Astrocyte (in vitro differentiated cells and primary cell): ENCODE measurements at regions not wholly inside any gene's neighbourhood (a gene's known extent, or its start where the extent isn't known, plus 50 kb on each side); places are given as distances from the start of the nearest gene placed in this dataset.
"Not testable (repeated sequence)": the region's sequence is repeated elsewhere in the genome, so short reads cannot be mapped to it uniquely, and the experiment has no call there.

Experiments
- DNase-seq: peaks from one replicate; pipeline ENCODE4 v3.0.0-alpha.2; 2010; ENCODE audit warnings: low read depth
- FAIRE-seq: peaks from 2 replicates; lab custom pipeline; 2011; peaks lifted over from hg19 to GRCh38; lab: Jason Lieb, UNC
- H2AFZ ChIP-seq: 2 replicates; pipeline ENCODE4 v1.6.0; 2012; ENCODE audit warnings: low read depth, low read length, inconsistent platforms
- H3K27ac ChIP-seq: 2 replicates; pipeline ENCODE4 v1.5.1; 2011; ENCODE audit warnings: low read depth, low read length, inconsistent platforms
- H3K27me3 ChIP-seq: 2 replicates; pipeline ENCODE4 v1.6.0; 2011; ENCODE audit warnings: low read length, inconsistent platforms; ENCODE audit not compliant: insufficient read depth
- H3K36me3 ChIP-seq: 2 replicates; pipeline ENCODE4 v1.5.1; 2011; ENCODE audit warnings: low read length, inconsistent platforms; ENCODE audit not compliant: insufficient read depth
- H3K4me1 ChIP-seq: 2 replicates; pipeline ENCODE4 v1.5.1; 2011; ENCODE audit warnings: low read length, inconsistent platforms; ENCODE audit not compliant: insufficient read depth
- H3K4me2 ChIP-seq: 2 replicates; pipeline ENCODE4 v1.6.0; 2012; ENCODE audit warnings: low read length, inconsistent platforms
- H3K4me3 ChIP-seq: 2 replicates; pipeline ENCODE4 v1.5.1; 2011; ENCODE audit warnings: low read depth, mild to moderate bottlenecking, low read length, inconsistent platforms; ENCODE audit not compliant: insufficient read depth
- H3K79me2 ChIP-seq: 2 replicates; pipeline ENCODE4 v1.6.0; 2012; ENCODE audit warnings: mild to moderate bottlenecking, low read length, inconsistent platforms; ENCODE audit not compliant: insufficient read depth
- H3K9ac ChIP-seq: 2 replicates; pipeline ENCODE4 v1.6.0; 2012; ENCODE audit warnings: mild to moderate bottlenecking, low read length, inconsistent platforms
- H3K9me3 ChIP-seq: 2 replicates; pipeline ENCODE4 v1.5.1; 2012; ENCODE audit warnings: low read depth, mild to moderate bottlenecking, low read length, inconsistent platforms; ENCODE audit not compliant: insufficient read depth
- H4K20me1 ChIP-seq: 2 replicates; pipeline ENCODE4 v1.6.0; 2012; ENCODE audit warnings: low read length, inconsistent platforms; ENCODE audit not compliant: insufficient read depth
- H3K27ac Mint-ChIP-seq: one replicate; pipeline ENCODE4 v1.8.0; 2021; ENCODE audit warnings: mild to moderate bottlenecking, mixed read lengths; ENCODE audit not compliant: unreplicated experiment
- H3K27me3 Mint-ChIP-seq: one replicate; pipeline ENCODE4 v1.8.0; 2021; ENCODE audit warnings: low read depth, mixed read lengths; ENCODE audit not compliant: unreplicated experiment
- H3K36me3 Mint-ChIP-seq: one replicate; pipeline ENCODE4 v1.8.0; 2021; ENCODE audit warnings: low read depth, mixed read lengths; ENCODE audit not compliant: unreplicated experiment
- H3K4me1 Mint-ChIP-seq: one replicate; pipeline ENCODE4 v1.8.0; 2021; ENCODE audit warnings: low read depth, mixed read lengths; ENCODE audit not compliant: unreplicated experiment
- H3K4me3 Mint-ChIP-seq: one replicate; pipeline ENCODE4 v1.8.0; 2021; ENCODE audit warnings: mild to moderate bottlenecking, moderate library complexity, mixed read lengths; ENCODE audit not compliant: unreplicated experiment
- H3K9me3 Mint-ChIP-seq: one replicate; pipeline ENCODE4 v1.8.0; 2021; ENCODE audit warnings: mild to moderate bottlenecking, mixed read lengths; ENCODE audit not compliant: unreplicated experiment
- CTCF ChIP-seq: IDR thresholded peaks from 2 replicates; pipeline ENCODE4 v1.5.1; 2011; ENCODE audit warnings: low read depth, mild to moderate bottlenecking, inconsistent platforms, low read length, moderate library complexity; ENCODE audit not compliant: insufficient read depth
- EZH2 ChIP-seq: IDR thresholded peaks from 2 replicates; pipeline ENCODE4 v1.6.1; 2012; ENCODE audit warnings: mild to moderate bottlenecking, low read length, inconsistent platforms; ENCODE audit not compliant: insufficient read depth

GRCh38 chr3:197450810-197451209 lies 105.0 kb downstream of the BDH1 start:
- Mint-ChIP-seq H3K4me1 (peaks cover 3% of the 10 kb centered on the region), H3K36me3 (no peaks in the 10 kb centered on the region), H3K27me3 (peaks cover 25% of the 10 kb centered on the region), H3K27ac (no peak overlapping the region), H3K4me3 (no peak overlapping the region), H3K9me3 (no peaks in the 10 kb centered on the region)
- DNase-seq (no peak), FAIRE-seq (no peak)
- no peaks in the 10 kb centered on the region for H3K27me3 ChIP-seq
- H2AFZ ChIP-seq = no peak overlapping the region
- H3K9me3 ChIP-seq = no peaks in the 10 kb centered on the region
- H3K4me3 ChIP-seq = no peak overlapping the region
- H4K20me1 ChIP-seq = no peaks in the 10 kb centered on the region
- no peaks in the 10 kb centered on the region for H3K79me2 ChIP-seq
- H3K27ac ChIP-seq = no peak overlapping the region
- no peak overlapping the region for H3K9ac ChIP-seq
- H3K4me2 ChIP-seq = no peak overlapping the region
- no peaks in the 10 kb centered on the region for H3K36me3 ChIP-seq
- peaks cover 3% of the 10 kb centered on the region for H3K4me1 ChIP-seq
- TF ChIP-seq EZH2 (no peak), CTCF (no peak)

GRCh38 chr3:197450308-197450707 lies 105.5 kb downstream of the BDH1 start:
- Mint-ChIP-seq H3K27ac (no peak overlapping the region), H3K4me3 (no peak overlapping the region), H3K4me1 (no peaks in the 10 kb centered on the region), H3K27me3 (peaks cover 23% of the 10 kb centered on the region), H3K9me3 (no peaks in the 10 kb centered on the region), H3K36me3 (no peaks in the 10 kb centered on the region)
- no peaks in the 10 kb centered on the region for H3K79me2 ChIP-seq
- H3K4me3 ChIP-seq = no peak overlapping the region
- no peak overlapping the region for H3K27ac ChIP-seq
- no peaks in the 10 kb centered on the region for H3K4me1 ChIP-seq
- FAIRE-seq = no peak
- H3K4me2 ChIP-seq = no peak overlapping the region
- no peaks in the 10 kb centered on the region for H4K20me1 ChIP-seq
- TF ChIP-seq CTCF (no peak), EZH2 (no peak)
- no peaks in the 10 kb centered on the region for H3K27me3 ChIP-seq
- H3K9me3 ChIP-seq = no peaks in the 10 kb centered on the region
- H2AFZ ChIP-seq = no peak overlapping the region
- no peak overlapping the region for H3K9ac ChIP-seq
- no peaks in the 10 kb centered on the region for H3K36me3 ChIP-seq
- DNase-seq = no peak

- H3K27ac ChIP-seq, H3K4me3 Mint-ChIP-seq, DNase-seq, H3K79me2 ChIP-seq, H3K36me3 Mint-ChIP-seq, H3K4me2 ChIP-seq, H4K20me1 ChIP-seq, H3K36me3 ChIP-seq, H3K9ac ChIP-seq, H3K27ac Mint-ChIP-seq, H3K9me3 Mint-ChIP-seq, FAIRE-seq, H3K9me3 ChIP-seq, H3K27me3 ChIP-seq, H2AFZ ChIP-seq, H3K4me1 ChIP-seq, H3K4me3 ChIP-seq, H3K4me1 Mint-ChIP-seq: not testable (repeated sequence)
- peaks cover 21% of the 10 kb centered on the region for H3K27me3 Mint-ChIP-seq
Observed at GRCh38 chr3:197449181-197449580, 106.6 kb downstream of the BDH1 start.

- H3K4me2 ChIP-seq, FAIRE-seq, H3K4me3 ChIP-seq, H3K79me2 ChIP-seq, H3K4me3 Mint-ChIP-seq, H3K9ac ChIP-seq, H3K9me3 ChIP-seq, H4K20me1 ChIP-seq, H3K9me3 Mint-ChIP-seq, H3K4me1 ChIP-seq, H3K4me1 Mint-ChIP-seq, H3K36me3 ChIP-seq, DNase-seq, H3K27ac Mint-ChIP-seq, H3K27me3 ChIP-seq, H3K36me3 Mint-ChIP-seq, H3K27ac ChIP-seq, H2AFZ ChIP-seq: not testable (repeated sequence)
- peaks cover 29% of the 10 kb centered on the region for H3K27me3 Mint-ChIP-seq
Observed at GRCh38 chr3:197447781-197448180, 108.0 kb downstream of the BDH1 start.
